Heart left ventricle (tissue), 16 donors: ENCODE measurements at regions not wholly inside any gene's neighbourhood (a gene's known extent, or its start where the extent isn't known, plus 50 kb on each side); places are given as distances from the start of the nearest gene placed in this dataset.
A peak's percentile ranks its signal among the peaks of the same experiment; 100 is the strongest.

Experiments
- ATAC-seq, 4 donors: fragments of 200-7000 bp; cut with Tn5 transposase; one replicate each; pipeline ENCODE4 v1.9.1; 2020 to 2022; ENCODE audit warnings: moderate library complexity in 4 of 4, mild to moderate bottlenecking in 3 of 4, moderate number of reproducible peaks in 1 of 4
- DNase-seq, 5 donors: peaks; one replicate each; pipeline ENCODE4 v3.0.0-alpha.2; 2020
- H3K27ac ChIP-seq, 12 donors: fragments of 200-600 bp; sonication (generic) in 4 of 12; one replicate each; pipeline versions ENCODE4 v1.5.0 to v1.8.0; 2016 to 2022; ENCODE audit warnings: mild to moderate bottlenecking in 2 of 12
- H3K27me3 ChIP-seq, 9 donors: fragments of 200-600 bp; sonication (generic) in 2 of 9; one replicate each; pipeline versions ENCODE4 v1.5.1 to v1.8.0; 2016 to 2022; ENCODE audit warnings: mild to moderate bottlenecking in 3 of 9
- H3K36me3 ChIP-seq, 9 donors: fragments of 200-600 bp; sonication (generic) in 2 of 9; one replicate each; pipeline versions ENCODE4 v1.5.0 to v1.8.0; 2018 to 2022; ENCODE audit warnings: mild to moderate bottlenecking in 2 of 9
- H3K4me1 ChIP-seq, 12 donors: fragments of 200-600 bp; sonication (generic) in 4 of 12; one replicate each; pipeline versions ENCODE4 v1.5.0 to v1.8.0; 2016 to 2022; ENCODE audit warnings: mild to moderate bottlenecking in 3 of 12
- H3K4me3 ChIP-seq, 12 donors: fragments of 200-600 bp; sonication (generic) in 4 of 12; one replicate each; pipeline versions ENCODE4 v1.5.0 to v1.8.0; 2017 to 2022; ENCODE audit warnings: mild to moderate bottlenecking in 9 of 12, moderate library complexity in 4 of 12
- H3K9me3 ChIP-seq, 12 donors: fragments of 200-600 bp; sonication (generic) in 4 of 12; one replicate each; pipeline versions ENCODE4 v1.5.0 to v1.8.0; 2016 to 2022; ENCODE audit warnings: mild to moderate bottlenecking in 1 of 12
- POLR2A ChIP-seq, 2 donors: fragments of 450-650 bp; IDR thresholded peaks; one replicate each; pipeline ENCODE4 v1.6.1; 2017; ENCODE audit warnings: antibody characterized with exemption in 2 of 2, mild to moderate bottlenecking in 2 of 2, moderate library complexity in 2 of 2
- WGBS, 4 donors: extraction: QIAGEN DNeasy Blood & Tissue Kit in 2 of 4; methylation state at CpG; one replicate each; pipeline versions ENCODE4 v1.1.5 to v1.1.7; 2013 to 2018; 5-methylcytosine and 5-hydroxymethylcytosine counted together
- intact Hi-C, 10 donors: fragments of 100-400 bp; cut with DNase I; formaldehyde crosslinking; loops; one replicate each; pipeline versions ENCODE4 v1.11.1 to v1.14.2; 2022
- TF ChIP-seq, protein P1 (sequence below), 12 donors: fragments of 200-600 bp; sonication (generic) in 4 of 12; IDR thresholded peaks; one replicate each; pipeline versions ENCODE4 v1.5.0 to v1.8.0; 2018 to 2022; ENCODE audit warnings: antibody characterized with exemption in 12 of 12, mild to moderate bottlenecking in 5 of 12
- donor health status: ischemic (EF 13 %, LVEDD 7.1; RV severe dilation, severe dysfunction).
- donor health status: healthy with polysubstance abuse.
- donor health status: DM: no; HTN: yes; CAD: no.
- donor health status: DM: no; HTN: no; CAD: no.
- donor health status: ischemic (EF 25% LVEDD 6.9; RV normal size, moderate dysfunction).
- donor health status: ischemic (EF 25% LVEDD 5.7; RV mildly dilated, moderate dysfunction).
- donor health status: healthy.
- donor health status: DM: yes; HTN: yes; CAD: no.
- donor health status: ischemic (EF 35%, LVEDD 5.7; RV mildly dilated, moderate dysfunction).
- donor health status: nonischemic (EF 11% LVEDD 7.7; RV severe dilation, severe dysfunction).
- donor health status: DM: yes; HTN: yes; CAD: no.
- donor health status: PGD.
- donor health status: ischemic (EF 29% LVEDD 5.4; RV normal size, mild dysfunction).
- donor health status: nonischemic (EF 23%, LVEDD 6.1; RV moderate dilation, normal function).

DNA sequence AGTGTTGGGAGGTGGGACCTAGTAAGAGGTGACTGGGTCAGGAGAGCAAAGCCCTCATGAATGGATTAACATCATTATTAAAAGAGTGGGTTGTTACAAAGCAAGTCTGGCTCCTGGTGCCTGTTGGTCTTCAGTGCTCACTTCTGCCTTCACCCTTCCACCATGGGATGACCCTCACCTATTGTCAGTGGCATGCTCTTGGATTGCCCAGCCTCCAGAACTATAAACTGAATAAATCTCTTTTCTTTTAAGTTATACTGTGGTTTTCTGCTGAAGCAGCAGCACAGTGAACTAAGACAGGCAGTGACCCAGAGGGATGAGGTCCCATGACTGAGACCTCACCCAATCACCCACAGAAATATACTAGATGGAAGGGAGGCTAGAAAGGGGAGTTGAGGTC lies 57.5 kb upstream of the ATL2 start:
- H3K4me3 ChIP-seq: no peak overlapping the region
- intact Hi-C loops: no loop called here
- no peak overlapping the region for H3K27ac ChIP-seq
- H3K36me3 ChIP-seq: no peaks in the 10 kb centered on the region
- ATAC-seq (no peak), DNase-seq (no peak)
- H3K9me3 ChIP-seq: no peaks in the 10 kb centered on the region
- no peak for TF ChIP-seq POLR2A (IDR thresholded peaks at IDR 0.05)
- TF ChIP-seq, protein P1, sequence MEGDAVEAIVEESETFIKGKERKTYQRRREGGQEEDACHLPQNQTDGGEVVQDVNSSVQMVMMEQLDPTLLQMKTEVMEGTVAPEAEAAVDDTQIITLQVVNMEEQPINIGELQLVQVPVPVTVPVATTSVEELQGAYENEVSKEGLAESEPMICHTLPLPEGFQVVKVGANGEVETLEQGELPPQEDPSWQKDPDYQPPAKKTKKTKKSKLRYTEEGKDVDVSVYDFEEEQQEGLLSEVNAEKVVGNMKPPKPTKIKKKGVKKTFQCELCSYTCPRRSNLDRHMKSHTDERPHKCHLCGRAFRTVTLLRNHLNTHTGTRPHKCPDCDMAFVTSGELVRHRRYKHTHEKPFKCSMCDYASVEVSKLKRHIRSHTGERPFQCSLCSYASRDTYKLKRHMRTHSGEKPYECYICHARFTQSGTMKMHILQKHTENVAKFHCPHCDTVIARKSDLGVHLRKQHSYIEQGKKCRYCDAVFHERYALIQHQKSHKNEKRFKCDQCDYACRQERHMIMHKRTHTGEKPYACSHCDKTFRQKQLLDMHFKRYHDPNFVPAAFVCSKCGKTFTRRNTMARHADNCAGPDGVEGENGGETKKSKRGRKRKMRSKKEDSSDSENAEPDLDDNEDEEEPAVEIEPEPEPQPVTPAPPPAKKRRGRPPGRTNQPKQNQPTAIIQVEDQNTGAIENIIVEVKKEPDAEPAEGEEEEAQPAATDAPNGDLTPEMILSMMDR (IDR thresholded peaks at IDR 0.05): no peak
- H3K27me3 ChIP-seq: no peaks in the 10 kb centered on the region
- peaks cover 0 to 5% (median 0%) of the 10 kb centered on the region in 12 donors for H3K4me1 ChIP-seq

GRCh38 chr2:38433607-38433975 lies 56.5 kb upstream of the ATL2 start:
- Histone ChIP-seq H3K9me3 (no peaks in the 10 kb centered on the region), H3K36me3 (no peaks in the 10 kb centered on the region), H3K27ac (no peak overlapping the region), H3K4me1 (peaks cover 0 to 4% (median 0%) of the 10 kb centered on the region in 12 donors), H3K4me3 (no peak overlapping the region), H3K27me3 (no peaks in the 10 kb centered on the region)
- WGBS, 4 donors: 96 to 100% (median 98%) methylated on average over 1 of the region's 1 CpG
- TF ChIP-seq, protein P1 (IDR thresholded peaks at IDR 0.05): no peak
- no peak for TF ChIP-seq POLR2A (IDR thresholded peaks at IDR 0.05)
- ATAC-seq: no peak
- no peak for DNase-seq
- intact Hi-C loops: no loop called here

- WGBS, 4 donors: 75 to 85% (median 81%) methylated on average over 8 of the region's 8 CpGs
- no peak for TF ChIP-seq POLR2A (IDR thresholded peaks at IDR 0.05)
- TF ChIP-seq, protein P1 (IDR thresholded peaks at IDR 0.05): no peak
- intact Hi-C loops: no loop called here
- H3K36me3 ChIP-seq: no peaks in the 10 kb centered on the region
- ATAC-seq (peak in 1 of 4 donors; percentile 42), DNase-seq (no peak)
- H3K27ac ChIP-seq: no peak overlapping the region
- no peak overlapping the region for H3K4me3 ChIP-seq
- no peaks in the 10 kb centered on the region for H3K9me3 ChIP-seq
- no peaks in the 10 kb centered on the region for H3K27me3 ChIP-seq
- H3K4me1 ChIP-seq: peaks cover 0 to 5% (median 1%) of the 10 kb centered on the region in 12 donors
These were observed 55.9 kb upstream of the ATL2 start for GRCh38 chr2:38432820-38433606.

DNA sequence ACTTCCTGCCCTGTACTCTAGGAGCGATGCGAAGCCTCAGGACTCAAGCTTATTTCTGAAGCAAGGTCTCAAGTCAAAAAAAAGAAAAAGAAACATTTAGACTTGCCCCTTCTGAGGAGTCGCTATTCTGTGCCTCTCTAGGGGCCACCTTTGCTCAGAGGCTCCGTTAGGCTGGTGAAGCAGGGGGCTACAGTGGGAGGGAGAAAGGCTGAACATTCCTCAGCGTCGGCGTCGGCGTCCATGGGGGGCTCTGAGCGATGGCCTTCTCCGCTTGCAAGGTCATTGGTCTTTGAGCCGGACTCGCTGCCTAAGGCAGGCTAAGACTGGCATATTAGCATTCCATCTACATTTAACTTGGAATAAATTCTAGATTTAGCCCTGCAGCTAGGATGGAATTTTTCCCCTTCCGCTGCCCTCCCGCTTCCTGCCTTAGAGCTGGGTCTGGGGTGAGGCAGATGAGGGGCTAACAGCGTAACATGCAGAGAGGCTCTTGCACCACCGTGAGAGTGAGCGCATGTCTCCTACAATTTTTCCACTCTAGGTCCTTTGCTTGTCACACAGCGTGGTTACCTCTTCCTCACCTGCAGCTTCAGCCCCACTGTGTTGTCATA lies 53.6 kb upstream of the ATL2 start:
- Histone ChIP-seq H3K27ac (no peak overlapping the region), H3K4me3 (no peak overlapping the region), H3K27me3 (no peaks in the 10 kb centered on the region), H3K36me3 (no peaks in the 10 kb centered on the region), H3K9me3 (no peaks in the 10 kb centered on the region), H3K4me1 (peaks cover 0 to 5% (median 1%) of the 10 kb centered on the region in 12 donors)
- TF ChIP-seq POLR2A (IDR thresholded peaks at IDR 0.05): no peak
- TF ChIP-seq, protein P1 (IDR thresholded peaks at IDR 0.05): no peak
- WGBS, 4 donors: 70 to 78% (median 75%) methylated on average over 19 of the region's 19 CpGs
- intact Hi-C loops: no loop called here
- ATAC-seq (no peak), DNase-seq (no peak)
